Testis (tissue), 2 donors: ENCODE measurements at regions not wholly inside any gene's neighbourhood (a gene's known extent, or its start where the extent isn't known, plus 50 kb on each side); places are given as distances from the start of the nearest gene placed in this dataset.
"Not testable (repeated sequence)": the region's sequence is repeated elsewhere in the genome, so short reads cannot be mapped to it uniquely, and the experiment has no call there.

Source experiments
- DNase-seq: peaks from one replicate; pipeline ENCODE4 v3.0.0-alpha.2; 2019
- H3K27ac ChIP-seq, 2 donors: fragments of 200-600 bp; sonication (generic); one replicate each; pipeline ENCODE4 v1.5.1; 2019
- H3K27me3 ChIP-seq: fragments of 200-600 bp; sonication (generic); one replicate; pipeline ENCODE4 v1.5.1; 2019
- H3K36me3 ChIP-seq: fragments of 200-600 bp; sonication (generic); one replicate; pipeline ENCODE4 v1.5.1; 2017; ENCODE audit warnings: low read depth; ENCODE audit errors: missing control alignments
- H3K4me1 ChIP-seq: fragments of 200-600 bp; sonication (generic); one replicate; pipeline ENCODE4 v1.5.1; 2019
- H3K4me3 ChIP-seq, 2 donors: fragments of 200-600 bp; sonication (generic); one replicate each; pipeline ENCODE4 v1.5.1; 2017 to 2019
- H3K9me3 ChIP-seq: fragments of 200-600 bp; sonication (generic); one replicate; pipeline ENCODE4 v1.5.1; 2017
- CTCF ChIP-seq, 3 experiments: fragments of 450-650 bp in 2 of 3; fragments of 200-600 bp in 1 of 3; sonication (generic) in 1 of 3; IDR thresholded peaks; one replicate each; pipeline ENCODE4 v1.5.1; 2016 to 2019; ENCODE audit warnings: antibody characterized with exemption in 3 of 3, mild to moderate bottlenecking in 2 of 3, moderate library complexity in 1 of 3
- POLR2A ChIP-seq: fragments of 450-650 bp; IDR thresholded peaks from one replicate; pipeline ENCODE4 v1.6.1; 2017; ENCODE audit warnings: antibody characterized with exemption, mild to moderate bottlenecking, moderate library complexity
- WGBS, 2 donors: methylation state at CpG; one replicate each; pipeline ENCODE4 v1.1.5; 2018; 5-methylcytosine and 5-hydroxymethylcytosine counted together
- intact Hi-C: fragments of 100-400 bp; cut with DNase I; formaldehyde crosslinking; loops from one replicate; pipeline ENCODE4 v1.15.1; 2023; ENCODE audit warnings: low total_unique reads

- Histone ChIP-seq H3K4me1 (no peaks in the 10 kb centered on the region), H3K27ac (no peak overlapping the region), H3K27me3 (no peaks in the 10 kb centered on the region), H3K4me3 (no peak overlapping the region), H3K36me3 (no peaks in the 10 kb centered on the region), H3K9me3 (no peaks in the 10 kb centered on the region)
- TF ChIP-seq CTCF (IDR thresholded peaks at IDR 0.05) (no peak), POLR2A (no peak)
- intact Hi-C loops = no loop called here
- DNase-seq = no peak
- WGBS, 2 donors = 35 to 74% methylated on average over 3 of the region's 3 CpGs
Observed at GRCh38 chr6:121549736-121550135, 114.3 kb downstream of the GJA1 start.

- Histone ChIP-seq H3K4me1 (no peaks in the 10 kb centered on the region), H3K4me3 (no peak overlapping the region), H3K36me3 (no peaks in the 10 kb centered on the region), H3K27me3 (no peaks in the 10 kb centered on the region), H3K27ac (no peak overlapping the region), H3K9me3 (no peaks in the 10 kb centered on the region)
- WGBS, 2 donors = 82 to 91% methylated on average over 3 of the region's 3 CpGs
- intact Hi-C loops = no loop called here
- no peak for TF ChIP-seq POLR2A
- no peak for TF ChIP-seq CTCF (IDR thresholded peaks at IDR 0.05)
- DNase-seq = no peak
Observed at GRCh38 chr6:121550491-121551010, 115.1 kb downstream of the GJA1 start.

- no peak overlapping the region for H3K4me3 ChIP-seq
- H3K9me3 ChIP-seq = no peaks in the 10 kb centered on the region
- intact Hi-C loops = no loop called here
- 91 to 97% methylated on average over 4 of the region's 4 CpGs for WGBS, 2 donors
- no peak overlapping the region for H3K27ac ChIP-seq
- TF ChIP-seq POLR2A (no peak), CTCF (IDR thresholded peaks at IDR 0.05) (no peak)
- no peaks in the 10 kb centered on the region for H3K27me3 ChIP-seq
- H3K4me1 ChIP-seq = no peaks in the 10 kb centered on the region
- no peak for DNase-seq
- no peaks in the 10 kb centered on the region for H3K36me3 ChIP-seq
Observed at GRCh38 chr6:121555201-121555600, 119.8 kb downstream of the GJA1 start.

DNA sequence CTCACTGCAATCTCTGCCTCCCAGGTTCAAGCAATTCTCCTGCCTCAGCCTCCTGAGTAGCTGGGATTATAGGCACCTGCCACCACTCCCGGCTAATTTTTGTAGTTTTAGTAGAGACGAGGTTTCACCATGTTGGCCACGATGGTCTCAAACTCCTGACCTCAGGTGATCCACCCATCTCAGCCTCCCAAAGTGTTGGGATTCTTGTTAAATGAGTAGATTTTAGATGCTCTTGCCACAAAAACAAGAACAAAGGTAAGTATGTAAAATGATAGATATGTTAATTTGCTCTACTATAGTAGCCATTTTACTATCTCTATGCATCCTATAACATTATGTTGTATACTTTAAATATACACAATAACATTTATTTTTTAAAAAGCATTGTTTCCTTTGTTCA is 120.7 kb downstream of the GJA1 start:
- WGBS, 2 donors = 90 to 95% methylated on average over 3 of the region's 3 CpGs
- H3K9me3 ChIP-seq, DNase-seq, H3K27me3 ChIP-seq, H3K27ac ChIP-seq, H3K36me3 ChIP-seq, intact Hi-C loops, H3K4me3 ChIP-seq, H3K4me1 ChIP-seq: not testable (repeated sequence)

DNA sequence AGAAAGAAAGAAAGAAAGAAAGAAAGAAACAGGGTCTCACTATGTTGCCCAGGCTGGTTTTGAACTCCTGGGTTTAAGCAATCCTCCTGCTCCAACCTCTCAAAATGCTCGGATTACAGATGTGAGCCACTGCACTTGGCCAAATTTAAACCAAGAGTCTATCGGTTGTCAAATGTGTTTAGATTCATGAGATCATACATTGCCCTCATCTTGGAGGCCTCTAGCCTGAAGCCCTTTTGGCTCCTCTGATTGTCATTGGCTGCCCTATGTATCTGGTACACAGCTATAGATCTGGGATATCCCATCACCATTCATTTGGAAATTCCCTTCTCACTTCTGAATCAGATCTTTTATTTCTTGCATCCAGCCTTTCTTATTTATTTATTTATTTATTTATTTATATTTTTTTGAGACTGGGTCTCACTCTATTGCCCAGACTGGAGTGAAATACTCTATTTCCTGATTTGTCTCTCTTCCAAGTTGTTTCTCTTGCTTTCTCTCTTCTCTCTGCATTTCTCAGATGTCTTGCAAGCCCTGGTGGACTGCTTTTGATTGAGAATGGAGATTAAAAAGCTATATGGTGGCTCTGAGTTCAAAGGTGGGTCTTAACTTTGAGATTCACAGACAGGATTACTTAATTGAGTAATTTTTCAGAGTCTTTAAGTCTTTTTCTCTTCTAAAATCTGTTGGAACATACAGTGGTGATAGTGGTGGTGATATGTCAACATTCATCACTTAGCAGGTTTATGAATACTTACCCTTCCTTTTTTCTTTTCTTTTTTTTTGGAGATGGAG is 121.9 kb downstream of the GJA1 start:
- no peak overlapping the region for H3K27ac ChIP-seq
- intact Hi-C loops = no loop called here
- H3K27me3 ChIP-seq = no peaks in the 10 kb centered on the region
- H3K9me3 ChIP-seq = no peaks in the 10 kb centered on the region
- H3K4me3 ChIP-seq = no peak overlapping the region
- WGBS, 2 donors = 96 to 100% methylated on average over 2 of the region's 2 CpGs
- H3K36me3 ChIP-seq = no peaks in the 10 kb centered on the region
- TF ChIP-seq POLR2A (no peak), CTCF (IDR thresholded peaks at IDR 0.05) (no peak)
- no peaks in the 10 kb centered on the region for H3K4me1 ChIP-seq
- DNase-seq = no peak
